Skin of body (tissue), 1 donor: ENCODE measurements at regions not wholly inside any gene's neighbourhood (a gene's known extent, or its start where the extent isn't known, plus 50 kb on each side); places are given as distances from the start of the nearest gene placed in this dataset.

Source experiments
- DNase-seq: peaks from one replicate; lab custom pipeline; 2025; lab: John Stamatoyannopoulos, UW

GRCh38 chr4:181147416-181147951, 1095.7 kb upstream of the TENM3 start:
- no peak for DNase-seq

DNA sequence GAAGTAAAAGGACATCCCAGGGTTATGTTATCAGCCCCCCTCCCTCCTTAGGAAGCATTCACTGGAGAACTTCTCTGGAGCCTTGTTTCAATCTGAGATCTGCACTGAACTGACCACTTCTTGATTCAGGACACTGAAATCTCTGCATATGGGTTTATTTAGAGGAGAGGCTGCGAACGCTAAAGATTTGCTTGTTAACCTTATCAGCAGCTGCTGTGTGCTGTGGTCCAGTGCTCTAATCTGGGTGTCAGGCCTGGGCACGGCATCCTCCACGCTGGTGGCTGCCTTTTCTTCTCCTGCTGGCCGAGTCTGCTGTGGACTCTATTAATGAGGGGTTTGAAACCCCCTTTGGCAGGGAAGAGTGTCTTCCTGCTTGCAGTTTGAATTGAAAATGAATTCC, 1094.7 kb upstream of the TENM3 start:
- no peak for DNase-seq

- DNase-seq: no peak
Observed at GRCh38 chr4:181150191-181150590, 1093.0 kb upstream of the TENM3 start.

DNA sequence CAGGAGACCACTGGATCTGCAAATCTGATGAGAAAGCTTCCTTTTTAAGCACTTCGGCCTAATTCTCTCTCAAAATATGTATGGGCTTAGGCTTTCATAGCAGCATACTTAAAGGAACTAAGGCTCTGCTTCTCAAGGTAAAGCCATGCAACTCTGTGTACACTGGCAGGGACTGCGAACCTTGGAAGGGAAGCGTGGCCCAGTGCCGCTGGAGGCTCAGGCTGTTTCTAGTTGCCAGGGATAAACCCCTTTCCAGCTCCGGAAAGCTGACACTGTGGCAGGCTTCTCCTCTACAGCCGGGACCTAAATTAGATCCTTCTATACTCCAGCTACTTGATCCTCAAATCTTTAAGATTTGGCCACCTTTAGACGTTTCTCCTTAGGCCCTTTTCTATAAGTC, 1091.3 kb upstream of the TENM3 start:
- DNase-seq: no peak

GRCh38 chr4:181157647-181158046, 1085.6 kb upstream of the TENM3 start:
- no peak for DNase-seq

- no peak for DNase-seq
Observed at GRCh38 chr4:181158971-181159370, 1084.2 kb upstream of the TENM3 start.

DNA sequence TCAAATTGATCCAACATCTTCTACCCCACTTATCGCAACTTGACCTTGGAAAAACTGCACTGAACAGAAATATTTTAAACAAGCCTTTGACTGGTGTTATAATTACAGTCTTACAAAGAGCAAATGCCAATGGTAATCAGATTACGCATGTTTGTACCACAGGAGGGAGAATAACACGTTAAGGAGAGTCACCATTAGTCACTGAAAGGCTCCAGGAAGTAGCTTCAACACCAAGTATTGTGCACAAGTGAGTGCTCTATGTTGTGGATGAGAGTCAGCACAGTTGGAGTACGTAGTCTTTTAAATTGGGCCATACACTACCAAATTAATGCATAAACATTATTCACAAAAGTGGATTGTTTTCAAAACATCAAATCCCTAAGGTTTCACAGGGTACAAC, 1081.5 kb upstream of the TENM3 start:
- no peak for DNase-seq

- DNase-seq: no peak
Observed at GRCh38 chr4:181162266-181162665, 1080.9 kb upstream of the TENM3 start.

GRCh38 chr4:181162676-181163075, 1080.5 kb upstream of the TENM3 start:
- peak; percentile 41 for DNase-seq

GRCh38 chr4:181166742-181167399, 1076.3 kb upstream of the TENM3 start:
- no peak for DNase-seq

GRCh38 chr4:181168011-181168805, 1075.0 kb upstream of the TENM3 start:
- no peak for DNase-seq

- no peak for DNase-seq
Observed at GRCh38 chr4:181173046-181173445, 1070.2 kb upstream of the TENM3 start.

- DNase-seq: no peak
Observed at GRCh38 chr4:181176306-181176705, 1066.9 kb upstream of the TENM3 start.

DNA sequence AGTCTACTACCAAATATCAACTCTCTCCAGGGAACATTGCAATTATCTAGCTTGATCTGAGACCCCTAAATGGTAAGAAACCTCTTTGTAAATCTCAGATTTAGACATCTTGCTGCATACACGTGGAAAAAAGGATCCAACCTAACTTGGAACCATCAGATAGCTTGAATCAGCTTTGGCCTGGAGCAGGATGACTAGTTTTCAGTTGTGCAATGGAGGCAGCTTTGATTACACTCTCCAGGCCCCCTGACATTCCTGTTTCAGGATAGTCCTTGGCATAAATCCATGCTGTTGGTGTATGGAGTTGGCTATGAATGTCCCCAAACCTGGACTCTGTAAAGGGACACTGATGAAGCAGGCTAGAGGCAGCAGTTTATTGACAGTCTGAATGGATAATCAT, 1061.9 kb upstream of the TENM3 start:
- no peak for DNase-seq

GRCh38 chr4:181189751-181190150, 1053.5 kb upstream of the TENM3 start:
- DNase-seq: no peak

- peak; percentile 64 for DNase-seq
Observed at GRCh38 chr4:181193131-181193930, 1049.9 kb upstream of the TENM3 start.

GRCh38 chr4:181194096-181194495, 1049.1 kb upstream of the TENM3 start:
- DNase-seq: no peak

GRCh38 chr4:181200076-181200475, 1043.1 kb upstream of the TENM3 start:
- DNase-seq: peak; percentile 9

- no peak for DNase-seq
Observed at GRCh38 chr4:181202240-181202639, 1041.0 kb upstream of the TENM3 start.

DNA sequence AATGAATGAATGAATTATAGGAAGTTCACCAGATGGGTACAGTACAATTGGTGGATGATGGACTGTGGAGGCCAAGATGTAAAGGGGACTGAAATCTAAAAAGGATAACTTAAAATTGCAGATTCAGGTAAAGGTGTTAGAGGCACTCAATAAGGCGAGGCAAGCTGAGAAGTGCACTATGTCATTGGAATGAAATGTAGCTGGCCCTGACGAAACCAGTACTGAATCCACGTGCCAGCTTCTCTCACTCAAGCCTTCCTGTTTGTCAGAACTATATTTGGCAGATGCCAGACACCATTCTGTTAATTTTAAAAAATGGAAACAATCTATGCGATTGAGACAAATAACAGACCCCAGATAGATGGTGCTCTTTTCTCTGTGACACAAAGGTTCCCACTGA, 1039.1 kb upstream of the TENM3 start:
- DNase-seq: no peak

GRCh38 chr4:181213551-181213950, 1029.7 kb upstream of the TENM3 start:
- DNase-seq: peak; percentile 95

- DNase-seq: no peak
Observed at GRCh38 chr4:181216501-181216900, 1026.7 kb upstream of the TENM3 start.
